Stomach (tissue), 4 donors: ENCODE measurements at regions not wholly inside any gene's neighbourhood (a gene's known extent, or its start where the extent isn't known, plus 50 kb on each side); places are given as distances from the start of the nearest gene placed in this dataset.

Experiments
- EP300 ChIP-seq: sonication (generic); formaldehyde crosslinking; IDR thresholded peaks from one replicate; pipeline ENCODE4 v1.6.1; 2017; ENCODE audit warnings: antibody characterized with exemption
- POLR2A ChIP-seq, 4 donors: fragments of 450-650 bp; IDR thresholded peaks; one replicate each; pipeline ENCODE4 v1.6.1; 2016; ENCODE audit warnings: antibody characterized with exemption in 4 of 4, control low read depth in 2 of 4, mild to moderate bottlenecking in 1 of 4, moderate library complexity in 1 of 4
- TF ChIP-seq, protein P1 (sequence below), 7 experiments: fragments of 450-650 bp in 4 of 7; fragments of 200-600 bp in 3 of 7; sonication (generic) in 3 of 7; IDR thresholded peaks; one replicate each; pipeline ENCODE4 v1.5.1; 2016 to 2019; ENCODE audit warnings: antibody characterized with exemption in 7 of 7, control low read depth in 2 of 7, mild to moderate bottlenecking in 1 of 7

GRCh38 chr20:55394592-55394991, 610.7 kb downstream of the CBLN4 start:
- TF ChIP-seq, protein P1, sequence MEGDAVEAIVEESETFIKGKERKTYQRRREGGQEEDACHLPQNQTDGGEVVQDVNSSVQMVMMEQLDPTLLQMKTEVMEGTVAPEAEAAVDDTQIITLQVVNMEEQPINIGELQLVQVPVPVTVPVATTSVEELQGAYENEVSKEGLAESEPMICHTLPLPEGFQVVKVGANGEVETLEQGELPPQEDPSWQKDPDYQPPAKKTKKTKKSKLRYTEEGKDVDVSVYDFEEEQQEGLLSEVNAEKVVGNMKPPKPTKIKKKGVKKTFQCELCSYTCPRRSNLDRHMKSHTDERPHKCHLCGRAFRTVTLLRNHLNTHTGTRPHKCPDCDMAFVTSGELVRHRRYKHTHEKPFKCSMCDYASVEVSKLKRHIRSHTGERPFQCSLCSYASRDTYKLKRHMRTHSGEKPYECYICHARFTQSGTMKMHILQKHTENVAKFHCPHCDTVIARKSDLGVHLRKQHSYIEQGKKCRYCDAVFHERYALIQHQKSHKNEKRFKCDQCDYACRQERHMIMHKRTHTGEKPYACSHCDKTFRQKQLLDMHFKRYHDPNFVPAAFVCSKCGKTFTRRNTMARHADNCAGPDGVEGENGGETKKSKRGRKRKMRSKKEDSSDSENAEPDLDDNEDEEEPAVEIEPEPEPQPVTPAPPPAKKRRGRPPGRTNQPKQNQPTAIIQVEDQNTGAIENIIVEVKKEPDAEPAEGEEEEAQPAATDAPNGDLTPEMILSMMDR (IDR thresholded peaks at IDR 0.05): no peak
- no peak for TF ChIP-seq POLR2A (IDR thresholded peaks at IDR 0.05)
- no peak for TF ChIP-seq EP300
